Pulmonary artery endothelial cell (primary cell): ENCODE measurements at regions not wholly inside any gene's neighbourhood (a gene's known extent, or its start where the extent isn't known, plus 50 kb on each side); places are given as distances from the start of the nearest gene placed in this dataset.
"Not testable (repeated sequence)": the region's sequence is repeated elsewhere in the genome, so short reads cannot be mapped to it uniquely, and the experiment has no call there.

Experiments used
- DNase-seq: peaks from one replicate; pipeline ENCODE4 v3.0.0-alpha.2; 2011; ENCODE audit warnings: low read depth, low spot score

DNA sequence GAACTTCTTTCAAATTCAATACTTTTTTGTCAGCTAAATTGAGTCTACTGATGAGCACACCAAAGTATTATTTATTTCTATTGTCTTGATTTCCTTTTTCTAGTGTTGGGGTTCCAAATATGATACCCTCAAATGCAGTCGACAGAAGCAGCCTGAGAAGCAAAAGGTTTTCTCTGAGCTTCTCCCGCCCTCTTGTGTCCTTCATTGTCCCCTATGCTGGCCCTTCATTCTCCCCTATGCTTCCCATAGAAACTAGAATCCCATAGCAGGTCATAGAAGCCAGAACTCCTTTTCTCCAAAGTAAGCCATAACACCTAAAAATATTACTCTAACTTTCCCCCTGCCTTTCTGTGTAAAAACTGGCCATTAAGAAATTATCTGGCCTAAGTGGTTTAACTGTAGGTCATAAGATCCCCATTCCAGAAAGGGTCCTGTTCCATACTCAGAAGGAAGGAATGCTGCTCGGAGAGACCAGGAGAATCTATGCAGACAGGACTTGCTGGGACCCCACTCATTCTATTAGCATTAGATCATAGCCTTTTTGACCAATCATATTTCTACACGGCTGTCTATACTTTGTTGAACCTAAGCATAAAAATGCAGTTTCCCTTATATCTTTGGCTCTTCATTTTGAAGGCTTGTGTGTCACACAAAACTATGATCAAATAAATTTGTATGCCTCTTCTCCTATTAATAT, 764.6 kb upstream of the PKDCC start:
- no peak for DNase-seq

DNA sequence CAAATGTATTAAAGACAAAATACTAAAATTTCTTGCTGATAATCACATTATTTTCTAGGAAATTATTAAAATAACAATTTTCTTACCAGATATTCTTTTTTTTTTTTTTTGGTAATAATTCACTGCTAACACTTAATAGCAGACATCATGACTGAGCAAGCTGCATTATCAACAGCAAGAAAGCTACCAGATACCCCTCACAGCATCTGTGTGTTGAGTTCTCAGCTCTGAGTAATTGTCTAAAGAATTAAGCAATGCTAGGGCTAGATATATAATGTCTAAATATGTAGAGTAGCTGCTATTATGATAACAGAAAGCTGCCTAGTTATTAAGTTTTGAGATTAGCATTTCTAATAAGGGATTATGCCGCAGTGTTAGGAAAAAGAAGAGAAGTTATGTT, 754.3 kb upstream of the PKDCC start:
- DNase-seq = no peak

DNA sequence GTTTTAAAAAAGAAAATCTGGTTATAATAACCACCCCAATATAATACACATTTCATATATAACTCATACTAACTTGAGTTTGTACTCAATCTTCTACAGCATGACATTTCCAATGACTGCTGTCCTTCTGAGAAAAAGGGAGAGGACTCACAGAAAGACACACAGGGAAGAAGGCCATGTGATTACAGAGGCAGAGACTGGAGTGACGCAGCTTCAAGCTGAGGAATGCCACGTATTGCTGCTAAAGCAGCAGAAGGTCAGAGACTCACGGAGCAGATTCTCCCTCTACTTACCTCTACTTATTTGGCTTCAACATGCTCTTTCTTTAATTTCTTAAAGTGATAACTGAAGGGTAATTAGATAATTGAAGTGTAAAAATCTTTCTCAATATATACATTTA, 753.5 kb upstream of the PKDCC start:
- DNase-seq = no peak

DNA sequence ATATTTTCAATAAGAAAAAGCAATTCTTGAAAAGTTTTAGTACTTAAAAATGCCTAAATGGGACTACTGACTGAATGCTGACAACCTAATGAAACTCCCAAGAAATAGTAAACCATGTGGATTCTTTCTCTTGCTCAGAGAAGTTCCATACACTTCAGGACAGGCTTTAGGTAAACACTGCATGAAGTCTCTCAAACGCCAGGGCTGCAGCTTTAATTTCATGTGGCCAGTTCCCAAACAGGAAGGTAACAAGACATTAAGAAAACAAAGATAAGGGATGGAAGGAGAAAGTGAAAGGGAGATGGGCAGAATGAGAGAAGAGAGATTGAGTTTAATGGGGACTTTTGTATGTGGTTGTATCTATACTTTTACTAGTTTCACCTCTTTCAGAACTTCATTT, 734.7 kb upstream of the PKDCC start:
- no peak for DNase-seq

DNA sequence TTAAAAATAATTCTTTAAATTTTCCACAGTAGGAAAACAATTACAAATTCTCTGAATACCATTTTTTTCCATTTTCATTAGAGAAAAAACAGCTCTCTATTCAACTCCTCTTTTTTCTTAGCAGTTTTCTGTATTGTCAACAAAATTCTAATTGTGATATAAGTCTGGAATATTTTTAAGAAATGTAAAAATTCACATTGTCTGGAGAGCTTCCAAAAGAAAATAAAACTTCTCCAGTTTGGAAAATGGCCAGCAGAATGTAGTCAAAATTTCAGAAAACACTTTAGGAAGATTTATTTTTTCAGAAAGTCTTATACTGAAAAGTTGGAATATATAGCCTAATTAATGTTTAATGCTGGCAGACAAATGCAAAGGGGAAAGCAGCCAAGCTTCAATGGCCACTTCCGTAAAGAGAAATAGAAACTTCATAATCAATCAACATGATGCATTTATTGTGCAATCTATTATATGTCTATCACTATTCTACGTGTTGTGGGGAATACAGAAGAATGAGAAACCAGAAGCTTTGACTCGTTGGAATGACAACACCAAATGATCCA, 733.2 kb upstream of the PKDCC start:
- no peak for DNase-seq

DNA sequence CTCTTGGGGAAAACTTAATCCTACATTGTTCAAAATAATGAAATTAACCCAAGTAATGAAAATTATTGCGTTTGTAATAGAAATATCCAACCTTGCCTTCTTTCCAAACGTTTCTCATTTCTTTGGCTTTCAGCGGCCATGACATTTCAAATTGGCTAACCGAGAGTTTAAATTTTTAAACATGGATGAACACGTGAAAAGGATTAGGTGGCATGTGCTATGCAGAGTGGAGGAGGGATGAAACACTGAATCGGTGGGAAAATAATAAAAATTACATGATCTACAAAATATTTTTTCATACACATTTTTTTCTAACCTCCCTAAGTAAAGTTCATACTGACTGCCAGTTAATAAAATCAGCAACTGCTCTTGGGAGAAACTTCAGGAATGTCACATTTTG, 728.4 kb upstream of the PKDCC start:
- no peak for DNase-seq

DNA sequence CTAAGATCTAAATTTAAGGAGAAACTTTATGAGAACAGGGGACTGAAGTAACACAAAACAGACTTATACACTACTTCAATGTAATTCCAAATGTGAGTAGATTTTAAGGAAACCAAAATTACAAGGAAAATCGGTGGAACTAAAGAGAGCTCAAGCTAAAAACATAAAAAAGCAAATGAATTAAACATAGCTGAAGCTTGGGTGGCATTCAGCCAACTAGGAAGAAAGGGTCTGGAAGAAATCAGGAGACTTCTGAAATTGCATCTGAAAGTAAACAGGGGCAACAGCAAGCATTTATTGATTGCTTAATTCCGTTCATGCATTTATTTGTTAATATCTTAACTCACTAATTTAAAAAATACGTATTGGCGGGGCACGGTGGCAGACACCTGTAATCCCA, 727.3 kb upstream of the PKDCC start:
- no peak for DNase-seq

DNA sequence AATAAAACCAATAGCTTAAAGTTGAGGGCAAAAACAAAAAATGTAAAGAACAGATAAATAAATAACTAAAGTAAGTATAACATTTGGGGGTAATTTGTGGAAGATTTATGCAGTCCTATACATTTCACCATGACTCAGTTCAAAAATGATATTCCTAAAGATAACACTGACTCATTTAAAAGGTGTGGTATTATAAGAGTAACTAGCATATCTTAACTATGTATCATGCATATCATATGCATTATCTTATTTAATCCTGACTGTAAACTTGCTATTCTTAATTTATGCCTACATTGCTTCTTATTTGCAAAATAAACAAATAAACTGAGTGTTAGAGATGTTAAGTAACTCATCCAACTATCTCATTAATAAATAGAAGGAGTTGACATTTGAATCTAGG, 726.5 kb upstream of the PKDCC start:
- no peak for DNase-seq

DNA sequence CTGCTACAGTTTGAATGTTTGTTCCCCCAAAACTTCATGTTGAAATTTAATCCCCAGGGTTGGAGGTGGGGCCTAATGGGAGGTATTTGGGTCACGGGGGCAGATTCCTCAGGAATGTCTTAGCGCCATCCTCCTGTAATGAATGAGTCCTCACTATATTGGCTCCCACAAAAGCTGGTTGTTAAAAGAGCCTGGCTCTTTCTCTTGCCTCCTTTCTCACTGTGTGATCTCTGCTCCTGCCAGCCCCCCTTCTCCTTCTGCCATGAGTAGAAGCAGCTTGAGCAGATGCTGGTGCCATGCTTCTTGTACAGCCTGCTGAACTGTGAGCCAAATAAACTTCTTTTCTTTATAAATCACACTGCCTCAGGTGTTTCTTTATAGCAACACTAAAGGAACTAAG, 721.0 kb upstream of the PKDCC start:
- DNase-seq = no peak

DNA sequence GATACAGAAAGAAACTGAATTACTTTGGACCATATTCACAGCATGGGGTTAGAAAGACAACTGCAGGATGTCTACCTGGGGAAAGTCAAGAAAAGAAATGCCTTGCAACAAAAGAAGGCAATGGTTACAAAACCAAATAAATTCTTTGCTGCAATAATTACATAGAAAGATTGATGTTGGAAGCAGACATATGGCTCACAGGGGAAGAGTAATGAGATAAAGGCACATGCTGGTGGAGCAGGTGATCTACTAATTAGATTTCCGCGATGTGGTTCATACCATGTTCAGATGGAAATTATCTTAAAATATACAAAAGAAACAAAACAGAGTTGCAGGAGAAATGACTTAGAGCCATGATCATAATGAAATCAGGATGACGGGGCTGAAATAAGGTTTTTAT, 718.8 kb upstream of the PKDCC start:
- no peak for DNase-seq

DNA sequence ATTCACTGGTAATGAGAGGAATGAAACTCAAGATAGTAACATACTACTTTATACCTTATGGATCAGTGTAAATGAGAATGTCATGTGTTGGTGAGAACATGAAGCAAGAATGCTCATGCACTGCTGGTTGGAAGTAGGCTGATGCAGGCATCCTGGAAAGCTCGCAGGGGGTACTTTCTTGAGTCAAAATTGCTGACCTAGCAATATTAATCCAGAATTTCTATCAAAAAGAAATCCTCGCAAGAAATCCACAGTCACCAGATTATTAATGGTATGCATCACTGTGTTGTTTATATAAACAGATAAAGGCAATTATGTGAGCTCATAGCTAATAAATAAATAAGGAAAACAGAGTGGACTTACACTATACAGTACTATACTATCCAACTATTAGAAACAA, 713.7 kb upstream of the PKDCC start:
- no peak for DNase-seq

DNA sequence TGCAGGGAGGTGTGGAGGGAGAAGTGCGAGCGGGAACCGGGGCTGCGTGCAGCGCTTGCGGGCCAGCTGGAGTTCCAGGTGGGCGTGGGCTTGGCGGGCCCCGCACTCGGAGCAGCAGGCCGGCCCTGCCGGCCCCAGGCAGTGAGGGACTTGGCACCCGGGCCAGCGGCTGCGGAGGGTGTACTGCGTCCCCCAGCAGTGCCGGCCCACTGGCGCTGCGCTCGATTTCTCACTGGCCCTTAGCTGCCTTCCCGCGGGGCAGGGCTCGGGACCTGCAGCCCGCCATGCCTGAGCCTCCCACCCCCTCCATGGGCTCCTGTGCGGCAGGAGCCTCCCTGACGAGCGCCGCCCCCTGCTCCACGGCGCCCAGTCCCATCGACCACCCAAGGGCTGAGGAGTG, 712.2 kb upstream of the PKDCC start:
- not testable (repeated sequence) for DNase-seq

DNA sequence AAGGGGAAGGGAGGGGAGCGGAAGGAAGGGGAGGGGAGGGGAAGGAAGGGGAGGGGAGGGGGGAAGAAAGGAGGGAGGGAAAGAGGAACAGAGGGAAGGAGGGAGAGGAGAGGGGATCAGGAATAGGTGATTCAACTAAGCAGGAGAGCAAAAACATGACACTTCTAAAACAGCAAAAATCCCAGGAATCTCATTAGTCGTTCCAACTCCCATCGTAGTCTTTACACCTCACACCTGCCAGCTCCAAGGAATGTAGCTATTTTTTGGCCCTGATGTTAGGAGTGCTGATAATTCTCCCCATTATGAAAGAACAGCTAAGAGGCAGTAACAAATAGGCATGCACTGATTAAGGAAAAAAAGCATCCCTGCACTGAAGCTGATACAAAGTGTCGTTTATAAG, 709.9 kb upstream of the PKDCC start:
- no peak for DNase-seq

DNA sequence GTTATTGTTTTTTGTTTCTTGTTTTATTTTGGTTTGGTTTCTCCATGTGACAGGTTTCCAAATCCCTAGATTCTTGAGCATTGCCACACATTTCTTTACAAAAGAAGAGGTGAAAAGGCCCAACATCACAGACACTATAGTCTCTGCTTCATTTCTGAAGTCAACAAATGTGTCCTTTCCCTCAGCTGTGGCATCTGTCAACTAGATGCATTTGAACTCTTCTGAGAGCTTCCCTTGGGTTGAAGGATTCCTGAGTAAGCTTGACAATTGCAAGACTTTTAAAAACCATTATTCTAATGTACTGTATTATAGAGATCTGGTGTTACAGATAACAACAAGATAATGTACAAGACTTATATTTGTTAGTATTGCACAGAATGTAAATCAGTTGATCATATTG, 703.3 kb upstream of the PKDCC start:
- DNase-seq = no peak

DNA sequence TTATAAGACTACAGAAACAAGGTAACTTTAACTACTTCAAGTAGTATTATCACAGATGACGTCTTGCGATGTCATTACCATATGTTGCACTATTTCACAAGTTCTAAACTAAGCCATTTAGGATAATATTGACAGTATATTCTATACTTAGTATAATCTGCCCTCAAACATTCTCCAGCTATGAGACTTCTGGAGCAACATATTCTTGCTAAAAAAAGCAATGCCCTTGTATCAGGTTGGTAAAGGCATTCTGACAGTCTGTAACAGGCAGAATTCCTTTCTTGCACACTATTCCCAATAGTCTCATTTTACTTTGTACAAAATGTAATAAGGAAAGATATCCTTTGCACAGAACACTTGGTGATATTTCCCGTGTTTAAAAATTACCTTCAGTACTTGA, 694.8 kb upstream of the PKDCC start:
- no peak for DNase-seq

DNA sequence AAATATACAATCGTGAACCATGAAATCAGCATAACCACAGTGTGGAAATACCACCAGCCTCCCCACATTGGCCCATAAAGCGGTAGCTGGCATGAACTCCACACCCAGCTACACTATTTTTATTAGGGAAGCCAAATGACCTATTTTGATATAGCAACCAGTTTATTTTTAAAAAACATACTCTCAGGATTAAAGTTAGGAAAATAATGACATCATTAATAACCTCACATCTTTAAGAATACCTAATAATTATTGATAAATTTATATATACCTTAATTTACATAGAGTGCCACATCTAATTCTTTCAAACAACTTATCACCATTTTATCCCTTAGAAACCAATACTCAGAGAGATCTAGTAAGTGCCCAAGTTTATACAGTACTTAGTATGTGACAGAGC, 692.0 kb upstream of the PKDCC start:
- no peak for DNase-seq

DNA sequence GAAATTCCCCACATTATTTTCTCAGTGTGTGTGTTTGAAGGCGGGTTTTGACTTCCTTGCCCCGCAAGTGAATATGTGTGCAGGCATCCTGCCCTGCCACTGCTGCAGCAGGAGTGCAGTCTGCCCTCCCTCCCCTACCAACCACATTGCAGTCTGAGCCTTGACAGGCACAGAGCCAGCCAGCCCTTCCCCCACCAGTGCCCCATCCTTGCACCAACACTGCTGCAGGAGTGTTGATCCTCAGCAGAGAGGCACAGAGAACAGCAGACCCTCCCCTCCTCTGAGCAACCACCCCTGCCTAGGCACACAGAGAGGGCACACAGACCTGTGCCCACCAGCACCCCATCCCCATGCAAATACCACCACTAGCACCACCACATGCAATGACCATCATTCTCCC, 683.0 kb upstream of the PKDCC start:
- no peak for DNase-seq

DNA sequence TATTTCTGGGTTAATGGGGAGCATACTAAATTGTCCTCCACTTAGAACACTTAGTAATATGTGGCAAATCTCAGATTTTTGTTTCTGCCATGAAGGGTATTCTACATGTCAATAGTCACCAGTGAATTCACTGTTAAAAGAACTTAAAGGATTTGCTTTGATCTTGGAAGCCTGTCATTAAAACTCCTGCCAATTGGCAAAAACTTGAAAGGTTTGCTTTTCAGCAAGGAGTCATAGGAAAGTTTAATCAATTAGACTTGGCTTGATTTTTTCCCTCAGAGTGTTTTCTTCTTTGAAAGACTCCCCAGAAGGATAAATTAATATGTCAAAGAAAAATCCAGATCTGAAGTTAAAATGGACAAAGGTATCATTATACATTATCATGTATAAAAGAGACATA, 671.9 kb upstream of the PKDCC start:
- DNase-seq = no peak

DNA sequence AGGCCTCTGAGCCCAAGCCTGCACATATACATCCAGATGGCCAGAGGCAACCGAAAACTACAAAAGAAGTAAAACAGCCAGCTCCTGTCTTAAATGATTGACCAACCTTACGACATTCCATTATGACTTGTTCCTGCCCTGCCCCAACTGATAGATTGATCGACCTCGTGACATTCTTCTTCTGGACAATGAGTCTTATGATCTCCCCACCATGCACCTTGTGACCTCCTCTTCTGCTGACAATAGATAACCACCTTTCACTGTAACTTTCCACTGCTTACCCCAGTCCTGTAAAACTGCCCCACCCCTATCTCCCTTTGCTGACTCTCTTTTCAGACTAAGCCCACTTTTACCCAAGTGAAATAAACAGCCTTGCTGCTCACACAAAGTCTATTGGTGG, 670.0 kb upstream of the PKDCC start:
- DNase-seq = no peak

DNA sequence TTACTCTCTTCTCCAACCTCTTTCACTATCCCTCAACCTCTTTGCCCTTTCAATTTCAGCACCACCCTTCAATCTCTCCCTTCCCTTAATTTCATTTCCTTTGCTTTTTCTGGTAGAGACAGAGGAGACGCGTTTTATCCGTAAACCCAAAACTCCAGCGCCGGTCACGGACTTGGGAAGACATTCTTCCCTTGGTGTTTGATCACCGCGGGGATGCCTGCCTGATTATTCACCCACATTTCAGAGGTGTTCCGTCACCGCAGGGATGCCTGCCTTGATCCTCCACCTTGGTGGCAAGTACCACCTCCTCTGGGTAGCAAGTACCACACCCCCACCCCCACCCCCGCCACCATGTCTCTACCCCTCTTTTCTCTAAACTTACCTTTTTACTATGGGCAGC, 669.4 kb upstream of the PKDCC start:
- DNase-seq = no peak

DNA sequence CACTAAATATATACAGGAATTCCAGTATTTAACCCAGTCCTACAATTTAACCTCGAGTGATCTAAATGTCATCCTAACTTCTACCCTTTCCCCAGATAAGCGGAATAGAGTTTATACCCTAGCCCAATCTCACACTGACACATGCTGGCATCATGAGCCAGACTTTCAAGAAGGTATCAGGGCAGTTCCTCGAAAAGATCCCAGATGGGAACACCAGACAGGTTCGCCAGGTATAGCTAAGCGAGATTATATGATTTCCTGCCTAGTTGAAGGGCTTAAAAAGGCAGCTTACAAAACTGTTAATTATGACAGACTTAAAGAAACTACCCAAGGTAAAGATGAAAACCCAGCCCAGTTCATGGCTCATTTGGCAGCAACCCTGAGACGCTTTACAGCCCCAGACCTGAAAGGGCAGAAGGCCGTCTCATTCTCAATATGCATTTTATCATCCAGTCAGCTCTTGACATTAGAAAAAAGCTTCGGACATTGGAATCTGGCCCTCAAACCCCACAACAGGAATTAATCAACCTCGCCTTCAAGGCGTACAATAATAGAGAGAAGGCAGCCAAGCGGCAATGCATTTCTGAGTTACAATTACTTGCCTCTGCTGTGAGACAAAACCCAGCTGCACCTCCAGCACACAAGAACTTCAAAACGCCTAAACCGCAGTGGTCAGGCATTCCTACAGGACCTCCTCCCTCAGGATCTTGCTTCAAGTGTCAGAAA, 668.2 kb upstream of the PKDCC start:
- DNase-seq = no peak

DNA sequence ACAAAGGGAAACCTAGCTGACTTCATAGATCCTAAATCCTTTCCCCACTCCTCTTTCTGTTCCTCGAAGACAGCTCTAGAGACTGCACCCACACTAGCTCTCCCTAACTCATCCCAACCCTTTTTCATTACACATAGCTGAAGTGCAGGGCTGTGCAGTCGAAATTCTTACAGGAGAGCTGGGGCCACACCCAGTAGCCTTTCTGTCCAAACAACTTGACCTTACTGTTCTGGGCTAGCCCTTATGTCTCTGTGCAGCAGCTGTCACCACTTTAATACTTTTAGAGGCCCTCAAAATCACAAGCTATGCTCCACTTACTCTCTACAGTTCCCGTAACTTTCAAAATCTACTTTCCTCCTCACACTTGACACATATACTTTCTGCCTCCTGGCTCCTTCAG, 666.1 kb upstream of the PKDCC start:
- DNase-seq = no peak

DNA sequence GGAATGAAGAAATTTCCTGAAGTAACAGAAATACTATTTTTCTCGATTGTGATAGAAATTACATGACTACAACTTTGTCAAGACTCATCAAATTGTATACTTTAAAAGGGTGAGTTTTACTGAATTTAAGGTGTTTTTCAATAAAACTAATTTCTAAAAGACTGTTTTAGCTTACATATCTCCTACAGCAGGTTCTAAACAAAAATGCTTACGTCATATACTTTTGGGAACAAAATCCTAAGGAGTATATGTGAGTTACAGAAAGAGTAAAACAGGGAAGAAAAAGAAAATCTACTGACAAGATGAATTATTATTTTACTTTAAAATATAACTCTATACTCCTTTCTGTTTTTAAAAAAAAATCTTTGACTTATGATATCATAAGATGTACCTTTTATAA, 660.3 kb upstream of the PKDCC start:
- DNase-seq = no peak
